Neural cell (in vitro differentiated cells): ENCODE measurements at regions not wholly inside any gene's neighbourhood (a gene's known extent, or its start where the extent isn't known, plus 50 kb on each side); places are given as distances from the start of the nearest gene placed in this dataset.

Experiments
- H2AFZ ChIP-seq: fragments of 200-600, 300-800 bp; sonication (generic), shearing (Covaris generic); 2 replicates; pipeline ENCODE4 v1.6.0; 2014; ENCODE audit warnings: low read depth, mild to moderate bottlenecking, antibody characterized with exemption, low read length, moderate library complexity
- H3F3A ChIP-seq: fragments of 200-600 bp; shearing (Covaris generic); 2 replicates; pipeline ENCODE4 v1.6.1; 2016; ENCODE audit warnings: mild to moderate bottlenecking, moderate library complexity, mixed read lengths, antibody characterized with exemption, low read length; ENCODE audit not compliant: insufficient read depth, poor library complexity, severe bottlenecking
- H3K27ac ChIP-seq: fragments of 200-600, 300-800 bp; sonication (generic), shearing (Covaris generic); 2 replicates; pipeline ENCODE4 v1.5.1; 2014; ENCODE audit warnings: mild to moderate bottlenecking, low read length, moderate library complexity
- H3K27me3 ChIP-seq: fragments of 300-800, 200-600 bp; sonication (generic), shearing (Covaris generic); 2 replicates; pipeline ENCODE4 v1.6.0; 2014; ENCODE audit warnings: mild to moderate bottlenecking, low read depth, low read length, moderate library complexity; ENCODE audit not compliant: insufficient read depth
- H3K36me3 ChIP-seq: fragments of 300-800, 200-600 bp; sonication (generic), shearing (Covaris generic); 2 replicates; pipeline ENCODE4 v1.5.1; 2014; ENCODE audit warnings: mild to moderate bottlenecking, antibody characterized with exemption, low read length, moderate library complexity; ENCODE audit not compliant: insufficient read depth
- H3K4me2 ChIP-seq: fragments of 300-800, 200-600 bp; sonication (generic), shearing (Covaris generic); 2 replicates; pipeline ENCODE4 v1.6.0; 2014; ENCODE audit warnings: mild to moderate bottlenecking, low read length
- H3K4me3 ChIP-seq: fragments of 300-800, 200-600 bp; sonication (generic), shearing (Covaris generic); 2 replicates; pipeline ENCODE4 v1.5.1; 2014; ENCODE audit warnings: mild to moderate bottlenecking, low read length, moderate library complexity
- H3K79me2 ChIP-seq: fragments of 200-600 bp; shearing (Covaris generic); replicated peaks from 2 replicates; pipeline ENCODE4 v1.6.0; 2014; ENCODE audit warnings: mild to moderate bottlenecking, low read length, moderate library complexity; ENCODE audit not compliant: insufficient read depth
- H3K9ac ChIP-seq: fragments of 300-800, 200-600 bp; sonication (generic), shearing (Covaris generic); 2 replicates; pipeline ENCODE4 v1.6.1; 2016; ENCODE audit warnings: mild to moderate bottlenecking, low read length, mixed read lengths
- H3K9me2 ChIP-seq: fragments of 200-600 bp; shearing (Covaris generic); 2 replicates; pipeline ENCODE4 v1.6.1; 2016; ENCODE audit warnings: mild to moderate bottlenecking, low read length, mixed read lengths; ENCODE audit not compliant: insufficient read depth
- H3K9me3 ChIP-seq: fragments of 200-600, 300-800 bp; sonication (generic), shearing (Covaris generic); 2 replicates; pipeline ENCODE4 v1.6.1; 2016; ENCODE audit warnings: mild to moderate bottlenecking, mixed run types, low read length, moderate library complexity, mixed read lengths
- H4K20me1 ChIP-seq: fragments of 200-600 bp; shearing (Covaris generic); 2 replicates; pipeline ENCODE4 v1.6.1; 2016; ENCODE audit warnings: mild to moderate bottlenecking, mixed run types; ENCODE audit not compliant: insufficient read depth
- EP300 ChIP-seq: fragments of 450-650 bp; conservative IDR thresholded peaks from 2 replicates; pipeline ENCODE4 v1.6.1; 2014; ENCODE audit warnings: antibody characterized with exemption, mild to moderate bottlenecking, moderate library complexity; ENCODE audit not compliant: poor library complexity, severe bottlenecking
- EZH2 ChIP-seq: fragments of 200-600, 300-800 bp; shearing (Covaris generic), sonication (generic); IDR thresholded peaks from 2 replicates; pipeline ENCODE4 v1.6.1; 2014; ENCODE audit warnings: antibody characterized with exemption, low read length, borderline replicate concordance, mild to moderate bottlenecking; ENCODE audit not compliant: insufficient read depth, poor library complexity, severe bottlenecking
- MXI1 ChIP-seq: fragments of 450-650 bp; conservative IDR thresholded peaks from 2 replicates; pipeline ENCODE4 v1.6.1; 2014; ENCODE audit warnings: antibody characterized with exemption, mild to moderate bottlenecking; ENCODE audit not compliant: poor library complexity, severe bottlenecking
- POLR2AphosphoS5 ChIP-seq: IDR thresholded peaks from 2 replicates; pipeline ENCODE4 v1.6.1; 2012
- RAD21 ChIP-seq: fragments of 450-650 bp; conservative IDR thresholded peaks from 2 replicates; pipeline ENCODE4 v1.6.1; 2014; ENCODE audit warnings: antibody characterized with exemption, mild to moderate bottlenecking, moderate library complexity
- SMC3 ChIP-seq: fragments of 450-650 bp; conservative IDR thresholded peaks from 2 replicates; pipeline ENCODE4 v1.6.1; 2014; ENCODE audit warnings: antibody characterized with exemption, mild to moderate bottlenecking, moderate library complexity; ENCODE audit not compliant: poor library complexity
- TAF1 ChIP-seq: IDR thresholded peaks from 2 replicates; pipeline ENCODE4 v1.6.1; 2012; ENCODE audit warnings: low read depth
- TF ChIP-seq, protein P1 (sequence below): IDR thresholded peaks from 2 replicates; pipeline ENCODE4 v1.6.1; 2012; ENCODE audit warnings: borderline replicate concordance
- TF ChIP-seq, protein P2 (sequence below): fragments of 450-650 bp; IDR thresholded peaks from 2 replicates; pipeline ENCODE4 v1.5.1; 2014; ENCODE audit warnings: antibody characterized with exemption, mild to moderate bottlenecking, moderate library complexity; ENCODE audit not compliant: poor library complexity, severe bottlenecking

DNA sequence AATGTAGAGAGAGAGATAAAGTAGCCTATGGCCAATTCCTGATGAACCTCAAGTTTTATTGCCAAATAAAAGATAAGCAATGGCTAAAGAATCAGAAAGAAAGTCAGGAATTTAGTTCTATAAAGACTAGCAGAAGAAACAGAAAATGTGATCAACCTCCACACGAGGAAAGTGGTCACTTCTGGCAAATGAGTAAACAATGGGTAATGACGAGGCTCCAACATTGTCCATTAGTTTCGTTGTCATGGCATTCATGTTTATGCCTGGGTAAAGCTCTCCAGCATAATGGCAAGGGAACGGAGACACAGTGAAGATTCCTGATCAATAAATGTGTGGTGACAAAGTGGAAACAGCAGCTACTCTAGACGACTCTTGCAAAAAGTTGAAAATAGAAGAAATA lies 341.8 kb upstream of the CTNND2 start:
- TF ChIP-seq TAF1 (no peak), SMC3 (no peak), EP300 (no peak), MXI1 (no peak), RAD21 (no peak), EZH2 (no peak), POLR2AphosphoS5 (no peak)
- TF ChIP-seq, protein P1, sequence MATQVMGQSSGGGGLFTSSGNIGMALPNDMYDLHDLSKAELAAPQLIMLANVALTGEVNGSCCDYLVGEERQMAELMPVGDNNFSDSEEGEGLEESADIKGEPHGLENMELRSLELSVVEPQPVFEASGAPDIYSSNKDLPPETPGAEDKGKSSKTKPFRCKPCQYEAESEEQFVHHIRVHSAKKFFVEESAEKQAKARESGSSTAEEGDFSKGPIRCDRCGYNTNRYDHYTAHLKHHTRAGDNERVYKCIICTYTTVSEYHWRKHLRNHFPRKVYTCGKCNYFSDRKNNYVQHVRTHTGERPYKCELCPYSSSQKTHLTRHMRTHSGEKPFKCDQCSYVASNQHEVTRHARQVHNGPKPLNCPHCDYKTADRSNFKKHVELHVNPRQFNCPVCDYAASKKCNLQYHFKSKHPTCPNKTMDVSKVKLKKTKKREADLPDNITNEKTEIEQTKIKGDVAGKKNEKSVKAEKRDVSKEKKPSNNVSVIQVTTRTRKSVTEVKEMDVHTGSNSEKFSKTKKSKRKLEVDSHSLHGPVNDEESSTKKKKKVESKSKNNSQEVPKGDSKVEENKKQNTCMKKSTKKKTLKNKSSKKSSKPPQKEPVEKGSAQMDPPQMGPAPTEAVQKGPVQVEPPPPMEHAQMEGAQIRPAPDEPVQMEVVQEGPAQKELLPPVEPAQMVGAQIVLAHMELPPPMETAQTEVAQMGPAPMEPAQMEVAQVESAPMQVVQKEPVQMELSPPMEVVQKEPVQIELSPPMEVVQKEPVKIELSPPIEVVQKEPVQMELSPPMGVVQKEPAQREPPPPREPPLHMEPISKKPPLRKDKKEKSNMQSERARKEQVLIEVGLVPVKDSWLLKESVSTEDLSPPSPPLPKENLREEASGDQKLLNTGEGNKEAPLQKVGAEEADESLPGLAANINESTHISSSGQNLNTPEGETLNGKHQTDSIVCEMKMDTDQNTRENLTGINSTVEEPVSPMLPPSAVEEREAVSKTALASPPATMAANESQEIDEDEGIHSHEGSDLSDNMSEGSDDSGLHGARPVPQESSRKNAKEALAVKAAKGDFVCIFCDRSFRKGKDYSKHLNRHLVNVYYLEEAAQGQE, result no peak
- TF ChIP-seq, protein P2, sequence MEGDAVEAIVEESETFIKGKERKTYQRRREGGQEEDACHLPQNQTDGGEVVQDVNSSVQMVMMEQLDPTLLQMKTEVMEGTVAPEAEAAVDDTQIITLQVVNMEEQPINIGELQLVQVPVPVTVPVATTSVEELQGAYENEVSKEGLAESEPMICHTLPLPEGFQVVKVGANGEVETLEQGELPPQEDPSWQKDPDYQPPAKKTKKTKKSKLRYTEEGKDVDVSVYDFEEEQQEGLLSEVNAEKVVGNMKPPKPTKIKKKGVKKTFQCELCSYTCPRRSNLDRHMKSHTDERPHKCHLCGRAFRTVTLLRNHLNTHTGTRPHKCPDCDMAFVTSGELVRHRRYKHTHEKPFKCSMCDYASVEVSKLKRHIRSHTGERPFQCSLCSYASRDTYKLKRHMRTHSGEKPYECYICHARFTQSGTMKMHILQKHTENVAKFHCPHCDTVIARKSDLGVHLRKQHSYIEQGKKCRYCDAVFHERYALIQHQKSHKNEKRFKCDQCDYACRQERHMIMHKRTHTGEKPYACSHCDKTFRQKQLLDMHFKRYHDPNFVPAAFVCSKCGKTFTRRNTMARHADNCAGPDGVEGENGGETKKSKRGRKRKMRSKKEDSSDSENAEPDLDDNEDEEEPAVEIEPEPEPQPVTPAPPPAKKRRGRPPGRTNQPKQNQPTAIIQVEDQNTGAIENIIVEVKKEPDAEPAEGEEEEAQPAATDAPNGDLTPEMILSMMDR, result no peak
- Histone ChIP-seq H3F3A (no peaks in the 10 kb centered on the region), H3K27me3 (no peaks in the 10 kb centered on the region), H3K4me3 (no peak overlapping the region), H3K4me2 (no peak overlapping the region), H3K79me2 (no peaks in the 10 kb centered on the region), H3K36me3 (no peaks in the 10 kb centered on the region), H2AFZ (no peak overlapping the region), H4K20me1 (no peaks in the 10 kb centered on the region), H3K9ac (no peak overlapping the region), H3K27ac (no peak overlapping the region), H3K9me2 (no peaks in the 10 kb centered on the region), H3K9me3 (no peaks in the 10 kb centered on the region)

DNA sequence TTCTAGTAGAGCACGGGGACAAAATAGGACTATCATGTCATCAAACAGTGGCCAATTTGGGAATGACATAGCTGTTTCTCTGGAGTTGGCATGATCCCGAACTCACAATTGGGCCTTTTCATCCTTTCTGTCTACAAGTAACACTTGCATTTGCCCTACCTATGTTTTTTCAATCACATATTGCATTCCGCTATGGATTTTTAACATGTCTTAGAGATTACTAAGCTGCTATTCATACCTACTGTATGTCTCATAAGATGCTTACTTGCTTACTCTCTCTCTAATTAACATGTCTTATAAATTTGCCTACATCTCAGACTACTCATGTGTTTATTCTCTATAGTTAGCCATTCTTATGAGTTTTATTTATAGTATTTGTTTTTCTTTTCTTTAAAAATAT lies 341.2 kb upstream of the CTNND2 start:
- no peaks in the 10 kb centered on the region for H3F3A ChIP-seq
- H3K9me3 ChIP-seq, result no peaks in the 10 kb centered on the region
- TF ChIP-seq EP300, result no peak
- TF ChIP-seq EZH2, result no peak
- TF ChIP-seq, protein P1, result no peak
- TF ChIP-seq SMC3, result no peak
- no peak for TF ChIP-seq POLR2AphosphoS5
- no peak for TF ChIP-seq MXI1
- TF ChIP-seq RAD21, result no peak
- no peak for TF ChIP-seq TAF1
- TF ChIP-seq, protein P2, result no peak
- no peaks in the 10 kb centered on the region for H3K27me3 ChIP-seq
- H3K4me2 ChIP-seq, result no peak overlapping the region
- H3K9me2 ChIP-seq, result no peaks in the 10 kb centered on the region
- H3K9ac ChIP-seq, result no peak overlapping the region
- H3K4me3 ChIP-seq, result no peak overlapping the region
- no peak overlapping the region for H2AFZ ChIP-seq
- no peaks in the 10 kb centered on the region for H4K20me1 ChIP-seq
- H3K79me2 ChIP-seq, result no peaks in the 10 kb centered on the region
- no peaks in the 10 kb centered on the region for H3K36me3 ChIP-seq
- H3K27ac ChIP-seq, result no peak overlapping the region
